Motor neuron (in vitro differentiated cells): ENCODE measurements at regions not wholly inside any gene's neighbourhood (a gene's known extent, or its start where the extent isn't known, plus 50 kb on each side); places are given as distances from the start of the nearest gene placed in this dataset.
A peak's percentile ranks its signal among the peaks of the same experiment; 100 is the strongest.

Experiments used
- ATAC-seq, 8 experiments: fragments of 200-7000 bp; cut with Tn5 transposase; replicated peaks in 6 of 8; 2 replicates each; pipeline ENCODE4 v1.8.0; 2021; ENCODE audit warnings: mild to moderate bottlenecking in 8 of 8, moderate library complexity in 8 of 8
- H3K27ac ChIP-seq, 2 donors: fragments of 250-450 bp; sonication (Bioruptor Pico); 2 replicates each; pipeline ENCODE4 v1.9.0; 2021; ENCODE audit warnings: antibody characterized with exemption in 2 of 2, mild to moderate bottlenecking in 2 of 2, moderate library complexity in 1 of 2
- H3K4me1 ChIP-seq, 2 donors: fragments of 250-450 bp; sonication (Bioruptor Pico); replicated peaks in 1 of 2; 2 replicates each; pipeline ENCODE4 v1.6.1; 2021; ENCODE audit warnings: antibody characterized with exemption in 2 of 2, mild to moderate bottlenecking in 2 of 2, moderate library complexity in 1 of 2
- H3K4me3 ChIP-seq, 5 donors: fragments of 250-450 bp; sonication (Bioruptor Pico); 2 replicates each; pipeline ENCODE4 v1.9.0; 2021; ENCODE audit warnings: antibody characterized with exemption in 5 of 5, mild to moderate bottlenecking in 5 of 5, moderate library complexity in 4 of 5
- WGBS, 10 experiments: fragments of 450-650 bp; shearing (Covaris generic); methylation state at CpG; one replicate each; pipeline ENCODE4 v1.0.0; 2022; 5-methylcytosine and 5-hydroxymethylcytosine counted together
- in situ Hi-C, 9 experiments: fragments of 400-800 bp; cut with MboI; loops; one replicate each; pipeline ENCODE4 v1.15.0; 2021; ENCODE audit warnings: low sequenced_read_pairs in 9 of 9, low pct_unique_long_range_greater_than_20kb in 2 of 9; ENCODE audit not compliant: unreplicated experiment in 9 of 9

- WGBS, 10 experiments: 38 to 80% (median 69%) methylated on average over 4 to 11 of the region's 19 CpGs
- in situ Hi-C loops: no loop called here
- ATAC-seq: peak in 1 of 8 experiments; percentile 37
Measured at GRCh38 chr20:57960803-57961575, 251.2 kb upstream of the PMEPA1 start.

GRCh38 chr20:57959589-57959988, 249.8 kb upstream of the PMEPA1 start:
- ATAC-seq: peak in 3 of 8 experiments; percentile 18 to 50 (median 23)
- H3K4me3 ChIP-seq: no peak overlapping the region
- H3K4me1 ChIP-seq: peaks cover 7 to 13% of the 10 kb centered on the region in 2 donors
- in situ Hi-C loops: no loop called here
- no peak overlapping the region for H3K27ac ChIP-seq
- 85 to 100% (median 98%) methylated on average over 1 to 4 of the region's 4 CpGs; no CpG with 5 or more reads in 4 of the 10 experiments for whole genome bisulfite sequencing, 10 experiments

More at GRCh38 chr20:57960803-57961575, 251.2 kb upstream of the PMEPA1 start:
- H3K4me3 ChIP-seq: no peak overlapping the region
- peaks cover 7 to 11% of the 10 kb centered on the region in 2 donors for H3K4me1 ChIP-seq
- H3K27ac ChIP-seq: no peak overlapping the region

GRCh38 chr20:57959018-57959417, 249.2 kb upstream of the PMEPA1 start:
- peaks cover 7 to 13% of the 10 kb centered on the region in 2 donors for H3K4me1 ChIP-seq
- no peak overlapping the region for H3K4me3 ChIP-seq
- 20 to 93% (median 82%) methylated on average over 1 to 8 of the region's 12 CpGs; no CpG with 5 or more reads in 2 of the 10 experiments for WGBS, 10 experiments
- peak in 1 of 8 experiments; percentile 32 for ATAC-seq
- no peak overlapping the region for H3K27ac ChIP-seq
- in situ Hi-C loops: no loop called here

- in situ Hi-C loops: no loop called here
- no peak overlapping the region for H3K4me3 ChIP-seq
- ATAC-seq: no peak
- no peak overlapping the region for H3K27ac ChIP-seq
- peaks cover 11 to 17% of the 10 kb centered on the region in 2 donors for H3K4me1 ChIP-seq
- WGBS, 10 experiments: 72 to 83% (median 79%) methylated on average over 1 to 3 of the region's 3 CpGs; no CpG with 5 or more reads in 4 of the 10 experiments
Measured at GRCh38 chr20:57958050-57958420, 248.2 kb upstream of the PMEPA1 start.

GRCh38 chr20:57957411-57958049, 247.7 kb upstream of the PMEPA1 start:
- in situ Hi-C loops: no loop called here
- WGBS, 10 experiments: 0 to 94% (median 54%) methylated on average over 2 to 5 of the region's 10 CpGs
- ATAC-seq: peak in 5 of 8 experiments; percentile 19 to 94 (median 84)
- Histone ChIP-seq H3K4me1 (peaks cover 11 to 17% of the 10 kb centered on the region in 2 donors), H3K27ac (no peak overlapping the region), H3K4me3 (no peak overlapping the region)

- ATAC-seq: peak in 3 of 8 experiments; percentile 38 to 64 (median 44)
- H3K4me3 ChIP-seq: no peak overlapping the region
- in situ Hi-C loops: no loop called here
- 31 to 78% (median 59%) methylated on average over 2 to 4 of the region's 4 CpGs; no CpG with 5 or more reads in 1 of the 10 experiments for WGBS, 10 experiments
- peaks cover 11 to 21% of the 10 kb centered on the region in 2 donors for H3K4me1 ChIP-seq
- no peak overlapping the region for H3K27ac ChIP-seq
Measured at GRCh38 chr20:57953638-57954037, 243.8 kb upstream of the PMEPA1 start.

- Histone ChIP-seq H3K4me3 (no peak overlapping the region), H3K4me1 (peaks cover 4 to 13% of the 10 kb centered on the region in 2 donors), H3K27ac (no peak overlapping the region)
- ATAC-seq: no peak
- in situ Hi-C loops: no loop called here
- whole genome bisulfite sequencing, 10 experiments: 83 to 100% methylated on average over 1 of the region's 1 CpG; no CpG with 5 or more reads in 8 of the 10 experiments
Measured at GRCh38 chr20:57952136-57952535, 242.3 kb upstream of the PMEPA1 start.

- Histone ChIP-seq H3K4me3 (no peak overlapping the region), H3K4me1 (peaks cover 4 to 10% of the 10 kb centered on the region in 2 donors), H3K27ac (no peak overlapping the region)
- no peak for ATAC-seq
- in situ Hi-C loops: no loop called here
- WGBS, 10 experiments: 0 to 83% (median 72%) methylated on average over 1 to 2 of the region's 3 CpGs; no CpG with 5 or more reads in 6 of the 10 experiments
Measured at GRCh38 chr20:57951549-57951948, 241.7 kb upstream of the PMEPA1 start.

GRCh38 chr20:57950764-57951485, 241.1 kb upstream of the PMEPA1 start:
- ATAC-seq: peak in 1 of 8 experiments; percentile 41
- no peak overlapping the region for H3K27ac ChIP-seq
- H3K4me3 ChIP-seq: no peak overlapping the region
- in situ Hi-C loops: no loop called here
- 54 to 98% (median 76%) methylated on average over 6 to 11 of the region's 14 CpGs; no CpG with 5 or more reads in 2 of the 10 experiments for WGBS, 10 experiments
- peaks cover 4 to 10% of the 10 kb centered on the region in 2 donors for H3K4me1 ChIP-seq

- no peak for ATAC-seq
Measured at GRCh38 chr20:57948180-57948955, 238.6 kb upstream of the PMEPA1 start.

GRCh38 chr20:57947421-57948179, 237.8 kb upstream of the PMEPA1 start:
- H3K27ac ChIP-seq: no peak overlapping the region
- 0 to 98% (median 64%) methylated on average over 1 to 10 of the region's 16 CpGs; no CpG with 5 or more reads in 2 of the 10 experiments for WGBS, 10 experiments
- peak in 1 of 8 experiments; percentile 83 for ATAC-seq
- H3K4me1 ChIP-seq: peaks cover 0 to 3% of the 10 kb centered on the region in 2 donors
- H3K4me3 ChIP-seq: no peak overlapping the region
- in situ Hi-C loops: no loop called here

More at GRCh38 chr20:57948180-57948955, 238.6 kb upstream of the PMEPA1 start:
- WGBS, 10 experiments: 0 to 100% (median 88%) methylated on average over 1 to 6 of the region's 9 CpGs; no CpG with 5 or more reads in 1 of the 10 experiments
- Histone ChIP-seq H3K27ac (no peak overlapping the region), H3K4me3 (no peak overlapping the region), H3K4me1 (peaks cover 0 to 5% of the 10 kb centered on the region in 2 donors)
- in situ Hi-C loops: no loop called here
